NCI-H446 treated with DMSO at 0.1 percent for 48 hours (cell line): ENCODE measurements at regions not wholly inside any gene's neighbourhood (a gene's known extent, or its start where the extent isn't known, plus 50 kb on each side); places are given as distances from the start of the nearest gene placed in this dataset.

ENCODE experiments used
- DNase-seq: peaks from one replicate; lab custom pipeline; 2025; lab: John Stamatoyannopoulos, UW

GRCh38 chr5:33153372-33153771 is 287.4 kb upstream of the TARS1 start:
- no peak for DNase-seq

- DNase-seq, result no peak
Observed at GRCh38 chr5:33153831-33154230, 286.9 kb upstream of the TARS1 start.

- DNase-seq, result no peak
Observed at GRCh38 chr5:33160871-33161270, 279.9 kb upstream of the TARS1 start.

- DNase-seq, result no peak
Observed at GRCh38 chr5:33161421-33161820, 279.3 kb upstream of the TARS1 start.

GRCh38 chr5:33162057-33162456 is 278.7 kb upstream of the TARS1 start:
- no peak for DNase-seq

GRCh38 chr5:33166522-33166921 is 274.2 kb upstream of the TARS1 start:
- DNase-seq, result no peak

GRCh38 chr5:33166948-33167347 is 273.8 kb upstream of the TARS1 start:
- DNase-seq, result no peak

GRCh38 chr5:33167541-33167940 is 273.2 kb upstream of the TARS1 start:
- DNase-seq, result no peak

- DNase-seq, result no peak
Observed at GRCh38 chr5:33170411-33170810, 270.4 kb upstream of the TARS1 start.

GRCh38 chr5:33174383-33174782 is 266.4 kb upstream of the TARS1 start:
- no peak for DNase-seq

- DNase-seq, result no peak
Observed at GRCh38 chr5:33179301-33179700, 261.5 kb upstream of the TARS1 start.

- DNase-seq, result no peak
Observed at GRCh38 chr5:33180900-33181299, 259.9 kb upstream of the TARS1 start.

- DNase-seq, result no peak
Observed at GRCh38 chr5:33182986-33183385, 257.8 kb upstream of the TARS1 start.

- no peak for DNase-seq
Observed at GRCh38 chr5:33184367-33184766, 256.4 kb upstream of the TARS1 start.

- DNase-seq, result no peak
Observed at GRCh38 chr5:33188089-33188488, 252.7 kb upstream of the TARS1 start.

- DNase-seq, result no peak
Observed at GRCh38 chr5:33194914-33195313, 245.9 kb upstream of the TARS1 start.

- DNase-seq, result no peak
Observed at GRCh38 chr5:33195431-33196165, 245.2 kb upstream of the TARS1 start.

GRCh38 chr5:33198836-33199235 is 241.9 kb upstream of the TARS1 start:
- no peak for DNase-seq

GRCh38 chr5:33203931-33204330 is 236.8 kb upstream of the TARS1 start:
- DNase-seq, result no peak

- DNase-seq, result no peak
Observed at GRCh38 chr5:33205079-33205478, 235.7 kb upstream of the TARS1 start.

GRCh38 chr5:33205727-33206410 is 234.9 kb upstream of the TARS1 start:
- no peak for DNase-seq

- no peak for DNase-seq
Observed at GRCh38 chr5:33206962-33207506, 233.7 kb upstream of the TARS1 start.

- DNase-seq, result no peak
Observed at GRCh38 chr5:33209252-33209651, 231.5 kb upstream of the TARS1 start.
